Gastroesophageal sphincter (tissue), 3 donors: ENCODE measurements at regions not wholly inside any gene's neighbourhood (a gene's known extent, or its start where the extent isn't known, plus 50 kb on each side); places are given as distances from the start of the nearest gene placed in this dataset.

Source experiments
- CTCF ChIP-seq, 4 experiments: fragments of 200-600 bp in 2 of 4; fragments of 450-650 bp in 2 of 4; sonication (generic) in 1 of 4; IDR thresholded peaks; one replicate each; pipeline ENCODE4 v1.5.1; 2017 to 2019; ENCODE audit warnings: antibody characterized with exemption in 4 of 4, mild to moderate bottlenecking in 2 of 4, moderate library complexity in 2 of 4
- EP300 ChIP-seq: sonication (generic); formaldehyde crosslinking; IDR thresholded peaks from one replicate; pipeline ENCODE4 v1.6.1; 2017; ENCODE audit warnings: antibody characterized with exemption, mild to moderate bottlenecking
- POLR2A ChIP-seq, 2 donors: fragments of 450-650 bp; IDR thresholded peaks; one replicate each; pipeline ENCODE4 v1.6.1; 2017; ENCODE audit warnings: antibody characterized with exemption in 2 of 2, mild to moderate bottlenecking in 2 of 2, moderate library complexity in 1 of 2
- POLR2AphosphoS5 ChIP-seq: sonication (generic); formaldehyde crosslinking; IDR thresholded peaks from one replicate; pipeline ENCODE4 v1.6.1; 2017; ENCODE audit warnings: antibody characterized with exemption

DNA sequence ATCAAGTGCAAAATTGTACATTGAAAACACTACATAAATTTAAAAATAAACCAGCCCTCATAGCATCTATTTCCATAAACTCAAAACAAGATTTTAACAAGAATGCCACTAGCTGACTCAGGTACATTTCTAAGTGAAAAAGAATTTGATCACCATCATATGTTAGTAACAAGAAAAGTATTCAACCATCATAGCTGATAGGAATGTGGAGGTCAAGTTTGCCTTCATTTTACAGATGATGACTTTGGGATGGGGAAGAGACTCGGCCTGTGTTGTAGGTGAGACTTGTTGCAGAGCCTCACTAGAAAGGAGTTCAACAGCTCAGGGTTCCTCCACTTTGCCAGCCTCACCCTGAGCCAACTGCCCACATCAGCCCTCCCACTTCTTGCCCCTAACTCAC, 318.8 kb upstream of the FAM78B start:
- TF ChIP-seq CTCF (IDR thresholded peaks at IDR 0.05), result no peak
- no peak for TF ChIP-seq POLR2AphosphoS5
- no peak for TF ChIP-seq POLR2A (IDR thresholded peaks at IDR 0.05)
- TF ChIP-seq EP300, result no peak
